ENCODE measurements at regions not wholly inside any gene's neighbourhood (a gene's known extent, or its start where the extent isn't known, plus 50 kb on each side); places are given as distances from the start of the nearest gene placed in this dataset.

- no peak for DNase-seq (ENCODE audit: low spot score)
- no peak for TF ChIP-seq CTCF (IDR thresholded peaks at IDR 0.05)
- H3K4me3 ChIP-seq, result no peak overlapping the region
- no peak overlapping the region for H3K27ac ChIP-seq
Measured at GRCh38 chr5:36786448-36787012, 90.0 kb upstream of the NIPBL start.

DNA sequence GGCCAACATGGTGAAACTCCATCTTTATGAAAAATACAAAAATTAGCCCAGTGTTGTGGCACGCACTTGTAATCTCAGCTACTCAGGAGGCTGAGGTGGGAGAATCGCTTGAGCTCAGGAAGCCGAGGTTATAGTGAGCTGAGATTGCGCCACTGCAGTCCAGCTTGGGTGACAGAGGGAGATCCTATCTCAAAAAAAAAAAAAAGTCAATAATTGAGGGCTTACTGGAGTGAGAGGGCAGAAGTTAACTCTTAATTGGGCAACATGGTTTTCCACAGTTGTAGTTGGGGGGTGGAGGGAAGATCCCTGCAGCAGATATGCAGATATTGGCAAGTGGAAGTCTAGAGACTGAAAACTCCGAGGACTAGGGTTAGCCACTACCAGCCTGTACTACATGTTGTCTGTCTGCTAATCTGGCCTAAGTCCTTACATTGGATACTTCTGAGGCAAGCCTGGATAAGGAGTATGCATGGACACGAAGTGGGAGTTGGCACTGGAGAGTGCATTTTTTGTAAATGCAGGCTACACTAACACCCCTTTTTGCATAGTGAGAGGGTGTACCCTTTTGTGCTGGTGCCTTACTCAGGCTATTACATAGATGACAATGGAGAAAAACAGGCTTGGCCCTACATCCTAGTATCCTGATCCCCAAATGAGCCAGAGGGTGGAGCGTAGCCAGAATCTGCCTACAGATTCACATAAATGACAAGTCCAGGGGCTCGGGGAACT lies 89.0 kb upstream of the NIPBL start:
- Histone ChIP-seq H3K27ac (no peak overlapping the region), H3K4me3 (no peak overlapping the region)
- no peak for DNase-seq (ENCODE audit: low spot score)
- TF ChIP-seq CTCF (IDR thresholded peaks at IDR 0.05), result no peak

- no peak for TF ChIP-seq CTCF (IDR thresholded peaks at IDR 0.05)
- Histone ChIP-seq H3K27ac (no peak overlapping the region), H3K4me3 (no peak overlapping the region)
- no peak for DNase-seq (ENCODE audit: low spot score)
Measured at GRCh38 chr5:36790847-36791246, 85.7 kb upstream of the NIPBL start.

DNA sequence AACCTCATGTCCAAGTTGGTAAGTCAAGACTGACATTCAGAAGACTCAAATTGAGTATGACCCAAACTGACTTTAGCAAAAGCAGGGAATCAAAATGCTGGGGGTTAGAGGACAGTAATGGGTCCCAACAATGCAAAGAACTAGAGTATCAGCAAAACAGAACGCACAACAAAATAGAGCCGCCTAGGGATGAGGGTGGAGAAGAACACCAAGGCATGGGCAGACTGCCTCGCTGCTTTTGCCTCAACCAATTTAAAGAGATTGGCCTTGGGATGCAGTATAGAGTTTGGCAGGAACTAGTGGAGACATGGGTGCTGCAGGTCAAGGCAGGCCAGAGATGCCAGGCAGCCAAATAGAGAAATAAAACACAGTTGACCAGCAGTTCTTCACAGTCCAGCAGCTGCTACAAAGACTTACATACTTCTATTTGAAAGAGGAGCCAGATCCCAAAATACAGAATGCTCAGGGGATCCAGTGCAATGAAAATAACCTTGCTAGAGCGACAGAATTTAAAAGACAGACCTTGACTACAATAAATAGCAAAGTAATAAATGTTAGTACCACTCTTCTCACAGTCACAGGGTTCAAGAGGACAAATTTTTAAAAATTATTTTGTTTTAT lies 83.9 kb upstream of the NIPBL start:
- H3K4me3 ChIP-seq, result no peak overlapping the region
- TF ChIP-seq CTCF (IDR thresholded peaks at IDR 0.05), result no peak
- DNase-seq (ENCODE audit: low spot score), result no peak
- no peak overlapping the region for H3K27ac ChIP-seq

GRCh38 chr5:36795366-36795765 lies 81.2 kb upstream of the NIPBL start:
- DNase-seq (ENCODE audit: low spot score), result no peak
- H3K27ac ChIP-seq, result no peak overlapping the region
- H3K4me3 ChIP-seq, result no peak overlapping the region
- TF ChIP-seq CTCF (IDR thresholded peaks at IDR 0.05), result no peak

- Histone ChIP-seq H3K4me3 (no peak overlapping the region), H3K27ac (no peak overlapping the region)
- TF ChIP-seq CTCF (IDR thresholded peaks at IDR 0.05), result no peak
- no peak for DNase-seq (ENCODE audit: low spot score)
Measured at GRCh38 chr5:36796155-36796554, 80.4 kb upstream of the NIPBL start.

DNA sequence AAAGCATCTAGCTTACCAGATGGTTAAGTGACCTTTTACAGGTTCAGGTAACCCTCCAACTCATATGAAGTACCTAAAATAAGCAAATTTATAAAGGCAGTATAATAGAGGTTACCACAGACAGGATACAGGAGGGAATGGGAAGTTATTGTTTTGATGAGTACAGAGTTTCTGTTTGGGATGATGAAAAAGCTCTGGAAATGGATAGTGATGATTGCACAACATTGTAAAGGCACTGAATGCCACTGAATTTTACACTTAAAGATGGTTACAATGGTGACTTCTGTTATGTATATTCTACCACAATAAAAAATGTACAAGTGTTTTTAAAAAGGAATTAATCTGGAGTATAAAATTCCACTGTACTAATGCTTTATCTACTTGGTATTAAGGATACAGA lies 75.0 kb upstream of the NIPBL start:
- Histone ChIP-seq H3K27ac (no peak overlapping the region), H3K4me3 (no peak overlapping the region)
- no peak for DNase-seq (ENCODE audit: low spot score)
- no peak for TF ChIP-seq CTCF (IDR thresholded peaks at IDR 0.05)
